ENCODE measurements at regions not wholly inside any gene's neighbourhood (a gene's known extent, or its start where the extent isn't known, plus 50 kb on each side); places are given as distances from the start of the nearest gene placed in this dataset.
"Not testable (repeated sequence)": the region's sequence is repeated elsewhere in the genome, so short reads cannot be mapped to it uniquely, and the experiment has no call there.

DNA sequence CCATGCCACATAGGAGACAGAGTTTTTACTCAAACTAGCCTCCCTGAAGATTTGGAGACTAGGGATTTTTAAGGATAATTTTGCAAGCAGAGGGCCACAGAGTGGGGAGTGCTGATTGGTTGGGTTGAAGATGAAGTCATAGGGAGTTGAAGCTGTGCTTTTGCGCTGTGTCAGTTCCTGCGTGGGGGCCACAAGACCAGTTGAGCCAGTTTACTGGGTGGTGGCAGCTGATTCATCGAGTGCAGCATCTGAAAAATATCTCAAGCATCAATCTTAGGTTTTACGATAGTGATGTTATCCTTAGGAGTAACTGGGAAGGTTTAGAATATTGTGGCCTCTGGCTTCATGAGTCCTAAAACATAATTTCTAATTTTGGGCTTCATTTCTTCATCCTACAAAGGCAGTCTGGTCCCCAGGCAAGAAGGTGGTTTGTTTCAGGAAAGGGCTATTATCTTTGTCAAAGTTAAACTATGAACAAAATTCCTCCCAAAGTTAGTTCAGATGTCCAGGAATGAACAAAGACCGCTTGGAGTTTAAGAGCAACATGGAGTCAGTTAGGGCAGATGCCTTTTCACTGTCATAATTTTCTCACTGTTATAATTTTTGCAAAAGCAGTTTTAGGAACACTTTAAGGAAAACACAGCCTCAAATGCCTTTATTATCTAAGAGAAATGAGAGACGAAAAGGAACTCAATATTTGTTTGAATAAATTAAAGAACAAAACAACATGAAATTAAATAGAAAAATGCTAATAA, 960.8 kb upstream of the PRKX start:
- no peak for DNase-seq (ENCODE audit: low read depth)

DNA sequence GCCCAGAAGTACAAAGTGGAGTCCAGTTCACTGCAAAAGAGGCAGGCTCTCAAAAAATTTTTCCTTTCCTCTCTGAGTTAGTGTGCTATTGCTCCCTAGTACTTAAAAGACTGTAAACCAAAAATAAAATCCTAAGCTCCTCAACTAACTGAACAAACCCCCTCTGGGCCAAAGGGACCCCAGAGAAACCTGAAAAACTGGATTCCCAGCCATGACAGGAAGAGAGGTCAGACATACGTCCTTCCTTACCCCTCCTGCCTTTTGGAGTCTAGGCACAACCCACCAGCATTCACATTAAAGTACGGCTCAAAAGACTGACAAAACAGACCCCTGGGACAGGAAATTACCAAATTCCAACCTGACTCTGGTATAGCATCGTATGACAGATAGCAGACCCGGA, 957.9 kb upstream of the PRKX start:
- DNase-seq (ENCODE audit: low read depth), result no peak

DNA sequence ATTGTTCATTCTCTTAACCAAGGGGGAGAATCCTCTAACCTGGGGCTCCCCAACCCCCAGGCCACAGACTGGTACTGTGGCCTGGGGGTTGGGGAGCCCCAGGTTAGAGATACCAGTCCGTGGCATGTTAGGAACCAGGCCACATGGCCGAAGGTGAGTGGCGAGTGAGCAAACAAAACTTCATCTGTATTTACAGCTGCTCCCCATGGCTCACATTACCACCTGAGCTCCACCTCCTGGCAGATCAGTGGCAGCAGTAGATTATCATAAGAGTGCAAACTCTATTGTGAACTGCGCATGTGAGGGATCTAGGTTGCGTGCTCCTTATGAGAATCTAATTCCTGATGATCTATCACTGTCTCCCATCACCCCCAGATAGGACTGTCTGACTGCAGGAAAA, 957.2 kb upstream of the PRKX start:
- no peak for DNase-seq (ENCODE audit: low read depth)

DNA sequence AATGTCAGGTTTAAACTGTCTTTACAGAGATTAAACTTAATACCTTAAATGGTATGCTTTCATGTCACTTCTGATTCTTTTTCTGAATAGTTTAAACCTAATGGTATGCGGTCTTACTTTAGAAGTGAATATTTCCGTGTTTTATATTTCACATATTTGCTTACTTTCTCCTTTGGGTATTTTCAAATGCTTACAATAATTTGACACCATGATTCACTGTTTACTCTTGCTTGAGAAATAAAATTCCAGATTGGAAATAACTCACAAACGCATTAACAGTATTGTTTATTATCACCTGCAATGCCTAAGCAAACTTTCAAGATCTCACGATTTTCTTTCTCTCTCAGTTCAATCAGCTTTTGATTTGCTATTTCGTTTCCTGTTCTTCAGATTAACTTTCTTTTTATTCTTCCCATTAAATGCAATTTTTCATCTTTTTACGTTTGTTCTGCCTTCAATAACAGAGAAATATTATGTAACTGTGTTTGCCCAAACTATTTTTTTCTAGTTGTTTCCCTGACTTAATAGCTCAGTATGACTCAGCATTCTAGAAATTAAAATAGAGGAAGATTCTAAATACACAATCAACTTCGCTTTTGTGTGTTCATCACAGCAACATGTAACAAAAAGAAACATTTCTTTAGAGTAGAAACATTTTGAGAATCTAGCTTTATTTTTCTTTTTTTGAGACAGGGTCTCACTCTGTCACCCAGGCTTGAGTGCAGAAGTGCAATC, 955.5 kb upstream of the PRKX start:
- no peak for DNase-seq (ENCODE audit: low read depth)

DNA sequence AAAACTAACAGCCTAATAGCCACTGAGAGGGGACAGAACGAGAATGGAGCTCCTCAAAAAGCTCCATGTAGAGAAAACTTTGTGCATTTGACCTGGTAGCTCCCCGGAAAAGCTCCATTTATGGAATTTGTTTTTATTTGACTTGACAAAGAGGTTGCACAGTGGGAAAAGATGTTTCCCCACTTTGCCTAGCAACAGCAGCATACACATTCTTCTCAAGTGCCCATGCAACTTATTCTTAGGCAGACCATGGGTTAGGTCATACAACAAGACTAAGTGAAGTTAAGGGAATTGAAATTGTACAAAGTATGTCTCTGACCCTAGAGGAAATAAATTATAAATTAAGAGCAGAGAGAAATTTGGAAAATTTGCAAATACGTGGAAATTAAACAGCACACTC, 949.6 kb upstream of the PRKX start:
- DNase-seq (ENCODE audit: low read depth), result no peak

DNA sequence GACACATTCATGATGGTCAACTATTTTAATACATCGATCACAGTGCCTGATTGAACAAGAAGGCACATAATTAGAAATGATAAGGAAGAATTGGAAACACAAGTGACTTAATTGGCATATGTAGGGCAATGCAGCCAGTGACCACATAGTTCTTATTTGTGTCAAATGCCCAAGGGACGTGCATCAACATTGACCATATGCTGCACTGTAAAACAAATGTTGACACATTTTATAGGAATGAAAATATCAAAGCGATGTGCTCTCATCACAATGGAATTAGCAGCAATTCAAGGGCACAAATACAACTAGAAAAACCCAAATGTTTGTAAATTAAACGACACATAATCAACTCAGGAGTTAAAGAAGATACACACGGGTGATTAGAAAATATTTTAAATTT, 948.3 kb upstream of the PRKX start:
- DNase-seq (ENCODE audit: low read depth), result no peak

DNA sequence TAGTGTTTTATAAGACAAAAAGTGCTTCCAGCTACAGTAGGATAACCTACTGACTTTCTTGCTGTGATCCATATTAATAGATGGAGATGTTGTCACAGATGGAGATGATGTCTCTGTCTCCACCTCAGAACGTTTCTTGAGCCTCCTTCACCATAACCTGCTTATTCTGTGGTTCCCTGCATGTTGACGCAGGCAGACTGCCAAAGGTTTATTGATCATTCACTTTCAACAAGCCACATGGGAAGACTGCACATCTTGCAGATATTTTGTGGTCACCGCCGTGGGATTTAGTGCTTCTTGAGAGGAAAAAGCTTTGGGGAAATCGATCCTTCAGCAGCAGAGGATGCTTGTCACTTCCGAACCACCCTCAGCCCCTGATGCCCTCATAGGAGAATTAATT, 943.0 kb upstream of the PRKX start:
- DNase-seq (ENCODE audit: low read depth), result no peak

DNA sequence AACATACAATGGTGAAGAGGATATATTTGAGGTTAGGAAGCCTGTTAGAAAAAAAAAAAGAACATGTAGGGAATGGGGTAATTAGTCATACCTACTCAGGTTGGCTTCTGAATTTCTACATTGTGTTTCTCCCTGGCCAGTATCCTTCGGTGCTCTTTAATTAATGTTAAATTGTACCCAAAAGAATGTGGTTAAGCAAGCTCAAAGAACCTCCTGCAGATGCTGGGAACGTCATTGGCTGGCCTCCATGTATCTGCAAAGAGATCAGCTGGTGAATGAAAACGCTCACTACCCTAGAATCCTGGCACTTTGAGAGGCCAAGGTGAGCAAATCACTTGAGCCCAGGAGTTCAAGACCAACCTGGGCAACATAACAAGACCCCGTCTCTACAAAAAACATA, 942.3 kb upstream of the PRKX start:
- no peak for DNase-seq (ENCODE audit: low read depth)

DNA sequence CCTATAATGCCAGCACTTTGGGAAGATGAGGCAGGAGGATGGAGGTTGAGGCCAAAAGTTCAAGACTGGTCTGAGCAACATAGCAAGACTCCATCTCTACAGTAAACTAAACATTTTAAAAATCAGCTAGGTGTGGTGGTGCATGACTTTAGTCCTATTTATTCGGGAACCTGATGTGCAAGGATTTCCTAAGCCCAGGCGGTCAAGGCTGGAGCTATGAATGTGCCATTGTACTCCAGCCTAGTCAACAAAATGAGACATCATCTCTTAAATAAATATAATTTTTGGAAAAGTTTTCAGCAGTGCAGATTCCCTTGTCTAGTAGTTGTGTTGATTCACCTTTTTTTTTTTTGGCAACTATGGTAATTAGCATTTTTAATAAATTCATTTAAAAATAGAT, 928.7 kb upstream of the PRKX start:
- DNase-seq (ENCODE audit: low read depth), result no peak

DNA sequence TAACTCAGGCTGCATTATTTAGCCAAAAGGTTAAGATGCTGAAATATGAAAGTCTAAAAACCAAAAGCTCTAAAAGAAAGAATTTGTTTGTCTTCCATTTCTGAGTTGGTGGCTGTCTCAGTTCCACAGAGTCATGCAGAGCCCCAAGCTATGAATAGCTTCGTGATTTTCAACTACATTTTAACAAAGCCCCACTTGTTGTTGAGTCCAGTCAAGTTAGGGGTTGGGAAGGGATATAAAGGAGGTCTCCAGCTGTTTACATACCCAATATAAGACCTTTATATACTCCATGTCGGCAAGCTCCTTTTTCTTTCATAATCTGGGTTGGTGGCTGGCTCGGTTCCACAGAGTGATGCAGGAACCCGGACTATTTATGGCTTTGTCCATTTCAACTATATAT, 924.6 kb upstream of the PRKX start:
- DNase-seq (ENCODE audit: low read depth), result no peak

DNA sequence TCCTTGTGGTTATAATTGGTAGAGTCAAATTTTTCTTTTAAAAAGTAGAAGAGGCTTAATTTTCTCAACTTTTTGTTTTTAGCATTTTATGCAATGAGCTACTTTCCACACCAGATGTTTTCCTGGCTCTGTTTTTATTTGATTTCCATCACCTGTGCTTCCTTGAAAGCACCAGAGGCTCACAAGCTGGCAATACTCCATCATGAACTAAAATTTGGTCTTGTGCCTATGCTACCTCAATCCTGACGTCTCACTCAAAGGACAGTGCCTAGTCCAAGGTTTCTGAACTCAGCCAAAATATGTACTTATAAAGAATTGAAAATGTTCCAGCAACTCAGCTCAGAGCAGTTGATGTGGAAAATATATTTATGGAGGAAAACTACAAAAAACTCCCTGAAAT, 914.0 kb upstream of the PRKX start:
- no peak for DNase-seq (ENCODE audit: low read depth)

DNA sequence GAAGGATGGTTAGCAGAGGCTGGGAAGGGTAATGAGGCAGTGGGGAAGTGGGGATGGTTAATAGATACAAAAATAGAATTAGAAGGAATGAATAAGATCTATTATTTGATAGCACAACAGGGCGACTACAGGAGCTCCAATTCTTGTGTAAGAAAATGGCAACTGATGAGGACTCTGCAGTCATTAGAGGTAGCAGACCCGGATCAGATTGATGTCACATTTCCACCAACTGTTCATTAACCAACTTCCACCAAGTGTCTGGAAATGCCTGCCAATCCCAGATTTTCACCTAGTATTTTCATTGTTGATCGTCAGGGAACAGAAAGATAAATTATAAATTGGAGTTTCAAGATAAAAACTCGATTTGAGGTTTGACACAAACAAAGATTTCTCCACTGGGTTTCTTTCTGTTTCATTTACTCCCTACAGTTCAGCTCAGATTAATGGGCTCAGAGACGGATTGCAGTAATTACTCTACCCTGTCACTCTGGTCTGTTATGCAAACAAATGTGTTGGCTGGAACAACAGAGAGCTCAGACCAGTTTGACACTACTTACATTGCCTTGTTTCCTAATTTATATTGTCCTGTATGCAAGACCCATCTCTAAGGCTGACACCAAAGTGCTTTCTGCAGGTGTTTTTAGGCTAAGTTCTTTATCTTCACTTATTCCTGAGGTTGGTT, 909.2 kb upstream of the PRKX start:
- DNase-seq (ENCODE audit: low read depth), result no peak

DNA sequence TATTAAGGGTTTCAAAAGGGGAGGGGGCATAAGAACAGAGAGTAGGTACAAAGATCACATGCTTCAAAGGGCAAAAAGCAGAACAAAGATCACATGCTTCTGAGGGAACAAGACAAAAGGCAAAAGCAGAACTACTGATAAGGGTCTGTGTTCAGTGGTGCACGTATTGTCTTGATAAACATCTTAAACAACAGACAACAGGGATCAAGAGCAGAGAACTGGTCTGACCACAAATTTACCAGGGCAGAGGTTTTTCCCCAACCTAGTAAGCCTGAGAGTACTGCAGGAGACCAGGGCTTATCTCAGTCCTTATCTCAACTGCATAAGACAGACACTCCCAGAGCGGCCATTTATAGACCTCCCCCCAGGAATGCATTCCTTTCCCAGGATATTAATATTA, 900.2 kb upstream of the PRKX start:
- not testable (repeated sequence) for DNase-seq (ENCODE audit: low read depth)

DNA sequence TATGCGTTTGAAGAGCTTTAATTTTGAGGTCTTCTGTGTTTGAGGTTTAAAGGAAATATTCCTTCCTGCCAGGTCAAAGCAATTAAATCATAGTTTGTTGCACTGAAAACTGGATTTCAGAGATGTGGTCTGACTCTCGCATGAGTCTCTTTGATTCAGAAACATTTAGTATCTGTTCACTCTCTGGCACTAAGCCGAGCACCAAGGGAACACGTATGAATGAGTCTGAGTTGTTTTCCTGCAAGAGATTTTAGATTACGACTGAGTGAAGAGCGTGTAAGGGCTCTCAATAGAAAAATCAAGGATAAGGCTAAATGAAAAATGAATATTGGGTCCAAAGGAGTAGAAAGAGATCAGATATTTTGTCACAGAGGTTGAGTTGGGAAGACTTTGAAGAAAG, 875.4 kb upstream of the PRKX start:
- no peak for DNase-seq (ENCODE audit: low read depth)

DNA sequence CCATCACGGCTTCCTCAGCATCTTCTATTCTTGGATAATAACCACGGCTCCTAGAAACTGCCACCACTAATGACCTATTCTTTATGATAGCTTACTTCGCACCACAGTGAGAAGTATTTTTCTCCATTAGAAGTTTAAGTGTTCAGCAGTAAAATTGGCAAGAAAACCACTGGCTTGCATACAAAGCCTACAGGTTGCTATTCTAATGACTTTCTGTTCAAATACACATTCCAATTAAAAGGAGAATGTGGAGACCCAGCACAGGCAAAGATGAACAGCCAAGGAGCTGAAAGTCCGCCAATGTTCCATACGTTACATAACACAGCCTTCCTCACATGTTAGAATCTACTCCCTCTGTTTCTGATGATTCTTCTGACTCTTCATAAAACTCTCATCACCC, 875.0 kb upstream of the PRKX start:
- DNase-seq (ENCODE audit: low read depth), result no peak

DNA sequence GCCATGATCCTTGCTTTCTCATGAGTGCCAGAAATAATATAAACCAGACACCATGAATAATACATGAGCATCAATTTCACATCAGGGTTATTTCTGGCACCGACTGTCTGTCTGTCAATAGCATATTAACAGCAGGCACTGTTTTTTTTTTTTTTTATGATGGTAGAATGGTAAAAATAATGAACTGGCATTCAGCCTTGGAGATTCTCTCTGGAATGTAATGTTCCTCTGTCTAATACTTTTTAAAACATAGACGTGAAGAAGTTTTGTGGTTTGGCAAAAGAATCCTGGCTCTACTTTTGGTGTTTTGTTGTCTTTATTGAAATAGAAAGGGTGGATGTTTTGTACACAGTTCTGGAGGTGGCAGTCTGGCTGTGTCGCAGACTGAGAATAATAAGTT, 874.6 kb upstream of the PRKX start:
- DNase-seq (ENCODE audit: low read depth), result no peak

DNA sequence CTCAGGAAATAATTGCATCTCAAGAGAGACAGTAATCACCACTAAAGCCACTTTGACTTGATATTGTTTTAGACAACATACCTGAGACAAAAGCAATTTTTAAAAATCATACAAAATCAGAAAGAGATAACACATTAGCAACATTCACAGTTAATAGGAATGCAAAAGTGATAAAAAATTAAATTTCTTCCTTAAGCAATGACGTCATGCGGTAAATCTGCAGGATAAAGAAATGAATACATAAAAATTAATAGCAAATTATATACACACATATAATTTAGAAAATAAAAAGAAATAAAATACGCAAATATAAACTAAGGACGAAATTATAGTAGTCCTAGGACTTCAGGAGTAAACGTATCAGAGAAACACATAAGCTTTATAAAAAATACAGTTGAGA, 866.5 kb upstream of the PRKX start:
- no peak for DNase-seq (ENCODE audit: low read depth)

DNA sequence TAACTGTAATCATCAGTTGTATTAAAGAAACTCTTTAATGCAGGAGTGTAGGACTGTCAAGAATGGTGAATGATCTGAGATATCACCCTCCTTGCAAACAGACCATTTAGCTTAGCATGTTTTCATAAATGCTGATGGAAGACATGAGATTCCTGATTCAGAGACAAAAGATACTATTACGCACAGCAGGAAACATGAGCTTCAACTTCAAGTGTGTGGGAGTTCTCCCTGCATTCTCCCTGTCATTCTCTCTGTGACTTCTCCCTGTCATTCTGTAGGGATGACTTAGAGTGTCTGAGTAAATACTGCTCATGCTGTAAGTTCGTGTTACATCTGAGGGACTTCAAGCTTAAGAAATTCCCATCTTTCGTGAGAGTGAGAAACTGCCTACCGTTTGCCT, 866.0 kb upstream of the PRKX start:
- no peak for DNase-seq (ENCODE audit: low read depth)

DNA sequence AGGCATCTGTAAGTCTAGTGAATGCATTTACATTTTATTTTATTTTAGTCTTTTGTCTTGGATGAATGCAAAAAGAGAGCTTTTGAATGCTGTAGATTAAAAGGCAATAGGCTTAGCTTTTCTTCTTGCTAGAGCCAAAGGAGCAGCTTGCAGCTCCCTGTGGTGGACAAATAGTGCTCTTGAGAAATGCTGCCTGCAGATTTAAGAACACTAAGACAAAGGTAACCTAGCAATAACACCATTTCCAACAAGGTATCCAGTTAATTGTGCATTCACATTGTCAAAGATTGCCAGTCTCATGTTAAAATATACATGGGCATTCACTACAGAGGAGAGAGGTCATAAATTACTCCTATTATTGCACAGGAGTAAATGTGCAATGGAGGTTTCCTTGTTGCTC, 859.2 kb upstream of the PRKX start:
- no peak for DNase-seq (ENCODE audit: low read depth)

DNA sequence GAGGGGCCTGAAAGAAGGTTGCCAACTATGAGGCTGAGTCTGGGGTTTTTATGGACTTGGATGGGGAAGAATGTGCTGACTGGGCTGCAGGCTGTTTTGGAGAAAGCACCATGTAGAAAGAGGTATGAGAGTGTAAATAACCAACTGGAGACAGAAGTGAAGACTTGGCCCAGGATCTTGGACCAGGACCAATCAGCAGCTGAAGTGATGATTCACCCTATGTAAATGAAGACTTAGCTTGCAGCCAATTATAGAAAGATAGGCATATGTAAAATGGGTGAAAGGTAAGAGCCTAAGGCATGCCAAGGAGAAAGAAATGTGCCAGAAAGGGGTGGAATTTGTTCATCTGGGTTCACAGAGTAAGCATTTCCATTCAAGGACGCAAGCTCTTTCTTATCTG, 856.7 kb upstream of the PRKX start:
- DNase-seq (ENCODE audit: low read depth), result no peak

DNA sequence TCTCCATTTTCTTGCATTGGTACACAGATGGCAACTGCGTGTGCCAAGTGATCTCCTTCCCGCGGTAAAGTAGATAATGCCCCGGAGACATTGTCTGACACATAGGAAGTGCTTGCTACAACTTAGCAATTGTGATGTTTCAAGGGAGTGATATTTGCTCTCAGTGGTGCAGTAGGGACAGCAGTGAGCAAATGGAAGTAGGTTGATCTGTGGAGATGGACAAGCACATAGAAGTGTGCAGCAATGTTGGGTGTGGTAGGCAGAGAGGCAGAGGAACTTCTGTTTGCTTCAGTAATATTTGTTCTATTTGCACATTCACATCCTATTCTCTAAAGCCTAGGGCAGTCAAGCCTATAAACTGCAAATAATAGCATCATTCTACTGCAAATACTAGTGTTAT, 846.7 kb upstream of the PRKX start:
- DNase-seq (ENCODE audit: low read depth), result no peak

DNA sequence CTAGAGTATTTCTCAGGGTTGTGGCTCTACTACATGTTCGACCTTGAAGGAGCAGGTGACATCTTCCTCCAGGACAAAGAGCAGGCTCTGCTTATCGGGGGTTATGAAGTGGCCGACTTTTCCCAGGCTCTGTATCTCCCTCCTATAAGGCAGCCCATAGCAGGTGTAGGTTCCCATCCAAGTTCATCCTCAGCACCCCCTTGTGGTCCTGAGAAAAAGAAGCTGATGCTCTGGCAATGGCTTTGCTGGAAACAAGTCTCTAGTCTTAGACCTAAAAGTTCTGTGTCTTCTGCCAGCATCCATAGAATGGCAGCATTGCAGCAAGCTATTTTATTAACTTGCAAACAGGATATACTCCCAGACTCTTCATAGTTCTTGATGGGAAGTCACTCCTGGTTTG, 836.6 kb upstream of the PRKX start:
- no peak for DNase-seq (ENCODE audit: low read depth)

DNA sequence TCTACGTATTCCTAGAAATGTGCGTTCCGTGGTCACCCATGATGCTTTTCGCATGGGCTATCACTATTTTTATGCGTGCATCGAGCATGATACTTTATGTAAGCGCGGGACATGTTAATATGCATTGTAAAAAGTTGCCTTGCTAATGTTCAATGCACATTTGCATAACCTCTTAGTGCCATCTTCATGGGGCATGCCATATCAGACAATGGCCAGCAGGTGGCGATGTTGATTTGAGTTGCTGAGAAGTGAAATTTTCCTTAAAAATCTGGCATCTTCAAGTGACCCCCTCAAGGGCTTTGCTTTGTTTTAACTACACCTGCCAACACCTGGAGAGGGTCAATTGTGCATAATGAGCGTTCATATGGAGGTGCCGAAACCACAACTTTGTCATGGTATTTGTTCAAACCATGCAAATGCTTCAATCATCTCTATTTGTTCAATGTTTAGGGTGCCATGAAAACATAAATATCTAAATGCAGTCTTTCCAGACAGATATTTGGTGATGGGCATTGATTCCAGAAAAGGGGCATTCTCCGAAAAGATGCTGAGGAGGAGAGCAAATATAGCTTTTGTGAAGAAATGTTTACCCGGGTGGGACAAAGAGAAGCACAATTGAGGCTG, 833.9 kb upstream of the PRKX start:
- peak; percentile 3 for DNase-seq (ENCODE audit: low read depth)
